ENCODE measurements at regions not wholly inside any gene's neighbourhood (a gene's known extent, or its start where the extent isn't known, plus 50 kb on each side); places are given as distances from the start of the nearest gene placed in this dataset.

- TF ChIP-seq CTCF (IDR thresholded peaks at IDR 0.05; ENCODE audit: insufficient read depth, low read depth, low read length) (no peak), EZH2 (IDR thresholded peaks at IDR 0.05; ENCODE audit: insufficient read depth, low read length) (no peak)
Measured at GRCh38 chr2:36060133-36060532, 295.4 kb upstream of the CRIM1 start.
